Uterus (tissue), 3 donors: ENCODE measurements at regions not wholly inside any gene's neighbourhood (a gene's known extent, or its start where the extent isn't known, plus 50 kb on each side); places are given as distances from the start of the nearest gene placed in this dataset.

ENCODE experiments used
- DNase-seq, 2 donors: peaks; one replicate each; pipeline ENCODE4 v3.0.0-alpha.2; 2019 to 2020
- H3K27ac ChIP-seq, 2 donors: fragments of 200-600 bp; sonication (generic); 1 replicate in 1 of 2; 2 replicates in 1 of 2; pipeline ENCODE4 v1.5.1; 2016 to 2018
- H3K27me3 ChIP-seq, 2 donors: fragments of 200-600 bp; sonication (generic); one replicate each; pipeline ENCODE4 v1.5.1; 2018 to 2019; ENCODE audit warnings: control low read depth in 1 of 2
- H3K36me3 ChIP-seq, 2 donors: fragments of 200-600 bp; sonication (generic); one replicate each; pipeline ENCODE4 v1.5.1; 2019; ENCODE audit warnings: control low read depth in 1 of 2
- H3K4me1 ChIP-seq, 2 donors: fragments of 200-600 bp; sonication (generic); one replicate each; pipeline ENCODE4 v1.5.1; 2018 to 2019; ENCODE audit warnings: control low read depth in 1 of 2
- H3K4me3 ChIP-seq, 2 donors: fragments of 200-600 bp; sonication (generic); 1 replicate in 1 of 2; 2 replicates in 1 of 2; pipeline ENCODE4 v1.5.1; 2018 to 2019; ENCODE audit warnings: mild to moderate bottlenecking in 1 of 2
- H3K9me3 ChIP-seq, 2 donors: fragments of 200-600 bp; sonication (generic); one replicate each; pipeline ENCODE4 v1.5.1; 2019; ENCODE audit warnings: control low read depth in 1 of 2
- POLR2A ChIP-seq, 2 donors: fragments of 450-650 bp; IDR thresholded peaks; one replicate each; pipeline ENCODE4 v1.6.1; 2016; ENCODE audit warnings: antibody characterized with exemption in 2 of 2, mild to moderate bottlenecking in 1 of 2, moderate library complexity in 1 of 2
- intact Hi-C: fragments of 100-400 bp; cut with DNase I; formaldehyde crosslinking; loops from one replicate; pipeline ENCODE4 v1.15.1; 2023; ENCODE audit warnings: low total_unique reads
- TF ChIP-seq, protein P1 (sequence below), 4 experiments: fragments of 200-600 bp in 2 of 4; fragments of 450-650 bp in 2 of 4; sonication (generic) in 2 of 4; IDR thresholded peaks; one replicate each; pipeline ENCODE4 v1.5.1; 2016 to 2019; ENCODE audit warnings: antibody characterized with exemption in 4 of 4, mild to moderate bottlenecking in 2 of 4, moderate library complexity in 1 of 4
- donor health status: DM: yes; HTN: yes; CAD: no.

DNA sequence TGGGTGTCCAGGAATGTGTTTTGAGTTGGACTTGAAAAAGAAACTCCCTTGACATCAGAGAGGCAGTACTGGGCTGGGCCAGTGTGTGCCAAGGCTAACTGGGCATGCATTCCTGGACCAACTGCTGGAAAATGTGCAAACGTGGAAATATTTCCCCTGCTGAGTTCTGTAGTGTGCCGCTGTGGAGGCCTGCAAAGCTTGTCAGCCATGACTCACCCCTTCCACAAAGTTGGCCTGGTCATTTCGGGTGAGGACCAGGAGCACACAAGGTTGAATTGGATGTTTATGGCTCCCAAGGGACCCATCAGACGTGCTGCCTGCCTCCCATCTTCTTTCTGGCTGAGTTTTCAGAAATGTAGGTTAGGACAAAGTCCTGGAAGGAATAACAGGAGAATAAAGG lies 513.1 kb downstream of the MIAT start:
- H3K27me3 ChIP-seq = no peaks in the 10 kb centered on the region
- DNase-seq = peak; percentile 54 to 67
- H3K36me3 ChIP-seq = no peaks in the 10 kb centered on the region
- H3K27ac ChIP-seq = no peak overlapping the region
- no peak overlapping the region for H3K4me3 ChIP-seq
- H3K4me1 ChIP-seq = no peaks in the 10 kb centered on the region
- intact Hi-C loops = no loop called here
- TF ChIP-seq, protein P1, sequence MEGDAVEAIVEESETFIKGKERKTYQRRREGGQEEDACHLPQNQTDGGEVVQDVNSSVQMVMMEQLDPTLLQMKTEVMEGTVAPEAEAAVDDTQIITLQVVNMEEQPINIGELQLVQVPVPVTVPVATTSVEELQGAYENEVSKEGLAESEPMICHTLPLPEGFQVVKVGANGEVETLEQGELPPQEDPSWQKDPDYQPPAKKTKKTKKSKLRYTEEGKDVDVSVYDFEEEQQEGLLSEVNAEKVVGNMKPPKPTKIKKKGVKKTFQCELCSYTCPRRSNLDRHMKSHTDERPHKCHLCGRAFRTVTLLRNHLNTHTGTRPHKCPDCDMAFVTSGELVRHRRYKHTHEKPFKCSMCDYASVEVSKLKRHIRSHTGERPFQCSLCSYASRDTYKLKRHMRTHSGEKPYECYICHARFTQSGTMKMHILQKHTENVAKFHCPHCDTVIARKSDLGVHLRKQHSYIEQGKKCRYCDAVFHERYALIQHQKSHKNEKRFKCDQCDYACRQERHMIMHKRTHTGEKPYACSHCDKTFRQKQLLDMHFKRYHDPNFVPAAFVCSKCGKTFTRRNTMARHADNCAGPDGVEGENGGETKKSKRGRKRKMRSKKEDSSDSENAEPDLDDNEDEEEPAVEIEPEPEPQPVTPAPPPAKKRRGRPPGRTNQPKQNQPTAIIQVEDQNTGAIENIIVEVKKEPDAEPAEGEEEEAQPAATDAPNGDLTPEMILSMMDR (IDR thresholded peaks at IDR 0.05) = no peak
- no peak for TF ChIP-seq POLR2A (IDR thresholded peaks at IDR 0.05)
- H3K9me3 ChIP-seq = no peaks in the 10 kb centered on the region

DNA sequence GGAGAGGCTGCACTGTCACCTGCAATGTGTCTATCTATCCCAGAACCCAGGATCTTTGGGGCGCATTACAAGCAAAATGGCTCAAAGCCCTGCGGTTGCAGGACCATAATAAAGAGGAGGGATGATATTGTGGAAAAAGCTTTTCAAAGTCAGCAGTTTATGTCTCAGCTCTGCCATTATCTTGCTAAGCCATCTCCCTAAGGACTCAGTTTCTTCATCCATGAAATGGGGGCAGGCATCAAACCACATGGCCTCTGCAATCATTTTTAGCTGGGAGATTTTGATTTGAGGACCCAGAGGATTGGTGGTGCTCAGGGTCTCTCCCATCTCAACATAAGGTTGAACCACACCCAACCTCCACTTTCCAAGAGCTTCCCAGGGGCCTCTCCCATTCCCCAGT lies 513.8 kb downstream of the MIAT start:
- Histone ChIP-seq H3K27ac (no peak overlapping the region), H3K9me3 (no peaks in the 10 kb centered on the region), H3K36me3 (no peaks in the 10 kb centered on the region), H3K4me1 (no peaks in the 10 kb centered on the region), H3K27me3 (no peaks in the 10 kb centered on the region), H3K4me3 (no peak overlapping the region)
- TF ChIP-seq POLR2A (IDR thresholded peaks at IDR 0.05) = no peak
- TF ChIP-seq, protein P1 (IDR thresholded peaks at IDR 0.05) = no peak
- intact Hi-C loops = no loop called here
- DNase-seq = no peak

DNA sequence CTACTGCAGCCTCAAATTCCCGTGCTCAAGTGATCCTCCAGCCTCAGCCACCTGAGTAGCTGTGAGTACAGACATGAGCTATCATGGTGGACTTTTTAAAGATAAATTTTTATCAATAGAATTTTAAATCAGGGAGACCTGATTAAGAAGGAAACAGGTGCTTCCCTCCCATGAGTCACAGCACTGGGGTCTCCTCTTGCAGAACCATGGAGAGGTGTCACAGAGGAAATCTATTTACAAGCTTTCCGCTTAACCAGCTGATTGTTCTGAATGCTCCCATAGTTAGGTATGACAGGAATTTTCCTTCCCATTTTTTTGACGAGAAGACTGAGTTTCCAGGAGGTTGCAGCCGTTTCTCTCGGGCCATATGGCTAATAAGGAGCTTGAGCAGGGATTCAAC lies 516.1 kb downstream of the MIAT start:
- TF ChIP-seq POLR2A (IDR thresholded peaks at IDR 0.05) = no peak
- TF ChIP-seq, protein P1 (IDR thresholded peaks at IDR 0.05) = no peak
- H3K4me1 ChIP-seq = no peaks in the 10 kb centered on the region
- intact Hi-C loops = no loop called here
- no peak overlapping the region for H3K4me3 ChIP-seq
- no peaks in the 10 kb centered on the region for H3K36me3 ChIP-seq
- no peaks in the 10 kb centered on the region for H3K9me3 ChIP-seq
- no peaks in the 10 kb centered on the region for H3K27me3 ChIP-seq
- H3K27ac ChIP-seq = no peak overlapping the region
- DNase-seq = no peak

DNA sequence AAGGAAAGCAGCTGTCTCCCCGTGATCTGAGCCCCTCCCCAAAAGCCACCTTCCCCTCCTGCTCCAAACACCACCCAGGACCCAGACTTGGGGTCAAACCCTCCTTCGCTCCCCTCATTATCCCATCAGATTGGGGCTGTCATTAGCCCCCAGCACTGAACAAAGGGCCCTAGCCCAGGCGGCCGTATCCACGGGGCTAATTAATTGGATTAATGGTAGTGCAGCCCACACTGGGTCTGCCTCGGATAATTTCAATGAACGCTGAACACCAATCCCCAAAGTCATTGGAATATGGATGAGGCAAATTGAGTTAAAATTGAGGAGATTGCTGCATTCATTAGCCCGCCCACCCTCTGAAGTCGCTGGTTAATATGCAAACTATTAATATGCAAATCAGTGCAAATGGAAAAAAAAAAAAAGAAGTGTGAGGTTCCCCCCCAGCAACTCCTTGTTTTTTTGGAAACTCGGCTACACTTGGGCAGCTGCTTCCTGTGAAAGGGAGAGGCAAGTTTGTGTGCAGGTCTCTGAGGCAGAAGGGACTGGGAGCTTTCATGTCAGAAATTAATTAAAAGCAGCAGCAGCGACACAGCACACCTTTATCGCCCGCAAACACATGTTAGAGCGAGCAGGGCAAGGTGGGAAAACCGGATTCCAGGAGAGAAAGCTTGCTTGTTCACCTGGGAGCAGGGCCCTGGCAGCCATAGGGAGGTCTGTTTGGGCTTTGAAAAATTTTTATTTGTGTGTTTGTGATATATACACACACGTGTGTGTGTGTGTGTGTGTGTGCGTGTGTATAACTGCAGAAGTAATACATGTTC lies 517.8 kb downstream of the MIAT start:
- Histone ChIP-seq H3K4me3 (no peak overlapping the region), H3K4me1 (no peaks in the 10 kb centered on the region), H3K27me3 (no peaks in the 10 kb centered on the region), H3K27ac (no peak overlapping the region), H3K9me3 (no peaks in the 10 kb centered on the region), H3K36me3 (no peaks in the 10 kb centered on the region)
- DNase-seq = no peak
- TF ChIP-seq, protein P1 (IDR thresholded peaks at IDR 0.05) = no peak
- no peak for TF ChIP-seq POLR2A (IDR thresholded peaks at IDR 0.05)
- intact Hi-C loops = no loop called here

DNA sequence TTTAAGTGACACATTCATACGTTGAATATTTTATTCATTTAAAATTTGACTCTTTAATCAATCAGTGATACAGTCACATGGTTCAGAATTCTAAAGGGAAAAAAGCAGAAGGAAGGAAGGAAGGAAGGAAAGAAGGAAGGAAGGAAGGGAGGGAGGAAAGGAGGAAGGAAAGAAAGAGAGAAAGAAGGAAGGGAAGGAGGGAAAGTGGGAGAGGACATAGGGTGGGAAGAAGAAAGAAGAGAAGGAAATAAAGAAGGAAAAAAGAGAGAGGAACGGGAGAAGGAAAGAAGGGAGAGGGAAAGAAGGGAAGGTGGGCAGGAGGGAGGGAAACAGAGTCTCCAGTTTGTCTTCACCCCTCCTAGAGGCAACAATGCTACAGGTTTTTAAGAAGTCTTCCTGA lies 518.6 kb downstream of the MIAT start:
- Histone ChIP-seq H3K27me3 (no peaks in the 10 kb centered on the region), H3K9me3 (no peaks in the 10 kb centered on the region), H3K27ac (no peak overlapping the region), H3K4me1 (no peaks in the 10 kb centered on the region), H3K36me3 (no peaks in the 10 kb centered on the region), H3K4me3 (no peak overlapping the region)
- intact Hi-C loops = no loop called here
- DNase-seq = no peak
- TF ChIP-seq, protein P1 (IDR thresholded peaks at IDR 0.05) = no peak
- TF ChIP-seq POLR2A (IDR thresholded peaks at IDR 0.05) = no peak
